HG03432 (cell line): ENCODE measurements at regions not wholly inside any gene's neighbourhood (a gene's known extent, or its start where the extent isn't known, plus 50 kb on each side); places are given as distances from the start of the nearest gene placed in this dataset.

Source experiments
- ATAC-seq: cut with Tn5 transposase; IDR thresholded peaks from one replicate; pipeline ENCODE4 v1.9.1; 2021; ENCODE audit warnings: mild to moderate bottlenecking, moderate library complexity; ENCODE audit not compliant: unreplicated experiment

GRCh38 chr7:113998934-113999333, 80.1 kb upstream of the PPP1R3A start:
- no peak for ATAC-seq

GRCh38 chr7:113996405-113996804, 77.6 kb upstream of the PPP1R3A start:
- ATAC-seq, result no peak

GRCh38 chr7:113986216-113986615, 67.4 kb upstream of the PPP1R3A start:
- ATAC-seq, result no peak

- no peak for ATAC-seq
Observed at GRCh38 chr7:113976508-113976907, 57.7 kb upstream of the PPP1R3A start.

- ATAC-seq, result no peak
Observed at GRCh38 chr7:113968713-113969112, 49.9 kb upstream of the PPP1R3A start.
